Thyroid gland (tissue), 4 donors: ENCODE measurements at regions not wholly inside any gene's neighbourhood (a gene's known extent, or its start where the extent isn't known, plus 50 kb on each side); places are given as distances from the start of the nearest gene placed in this dataset.

Experiments
- POLR2A ChIP-seq, 2 donors: fragments of 450-650 bp; IDR thresholded peaks; one replicate each; pipeline ENCODE4 v1.6.1; 2017; ENCODE audit warnings: antibody characterized with exemption in 2 of 2, mild to moderate bottlenecking in 2 of 2, moderate library complexity in 1 of 2
- TF ChIP-seq, protein P1 (sequence below), 6 experiments: fragments of 200-600 bp in 3 of 6; fragments of 450-650 bp in 3 of 6; sonication (generic) in 3 of 6; IDR thresholded peaks; one replicate each; pipeline ENCODE4 v1.5.1; 2016 to 2019; ENCODE audit warnings: antibody characterized with exemption in 6 of 6, mild to moderate bottlenecking in 2 of 6, inconsistent platforms in 1 of 6, moderate library complexity in 1 of 6

DNA sequence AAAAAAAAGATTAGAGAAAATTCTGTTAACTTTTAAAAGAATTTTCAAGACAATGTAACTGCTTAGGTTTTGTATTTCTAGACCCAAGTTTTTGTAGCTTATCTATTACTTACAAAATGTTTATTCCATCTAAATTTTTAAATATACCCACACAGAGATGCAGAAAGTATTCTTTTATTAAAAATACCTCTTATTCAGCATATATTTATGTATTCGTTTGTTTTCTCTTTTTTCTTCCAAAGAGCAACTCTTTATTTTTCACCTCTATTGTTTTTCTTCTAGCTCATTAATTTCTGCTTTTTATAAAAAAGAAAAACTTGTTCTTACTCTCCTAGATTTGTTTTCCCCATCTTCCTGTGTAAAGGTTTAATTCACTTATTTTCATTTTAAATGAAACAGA lies 180.3 kb downstream of the ZDHHC21 start:
- TF ChIP-seq, protein P1, sequence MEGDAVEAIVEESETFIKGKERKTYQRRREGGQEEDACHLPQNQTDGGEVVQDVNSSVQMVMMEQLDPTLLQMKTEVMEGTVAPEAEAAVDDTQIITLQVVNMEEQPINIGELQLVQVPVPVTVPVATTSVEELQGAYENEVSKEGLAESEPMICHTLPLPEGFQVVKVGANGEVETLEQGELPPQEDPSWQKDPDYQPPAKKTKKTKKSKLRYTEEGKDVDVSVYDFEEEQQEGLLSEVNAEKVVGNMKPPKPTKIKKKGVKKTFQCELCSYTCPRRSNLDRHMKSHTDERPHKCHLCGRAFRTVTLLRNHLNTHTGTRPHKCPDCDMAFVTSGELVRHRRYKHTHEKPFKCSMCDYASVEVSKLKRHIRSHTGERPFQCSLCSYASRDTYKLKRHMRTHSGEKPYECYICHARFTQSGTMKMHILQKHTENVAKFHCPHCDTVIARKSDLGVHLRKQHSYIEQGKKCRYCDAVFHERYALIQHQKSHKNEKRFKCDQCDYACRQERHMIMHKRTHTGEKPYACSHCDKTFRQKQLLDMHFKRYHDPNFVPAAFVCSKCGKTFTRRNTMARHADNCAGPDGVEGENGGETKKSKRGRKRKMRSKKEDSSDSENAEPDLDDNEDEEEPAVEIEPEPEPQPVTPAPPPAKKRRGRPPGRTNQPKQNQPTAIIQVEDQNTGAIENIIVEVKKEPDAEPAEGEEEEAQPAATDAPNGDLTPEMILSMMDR (IDR thresholded peaks at IDR 0.05): no peak
- no peak for TF ChIP-seq POLR2A (IDR thresholded peaks at IDR 0.05)
